ENCODE measurements at regions not wholly inside any gene's neighbourhood (a gene's known extent, or its start where the extent isn't known, plus 50 kb on each side); places are given as distances from the start of the nearest gene placed in this dataset.

DNA sequence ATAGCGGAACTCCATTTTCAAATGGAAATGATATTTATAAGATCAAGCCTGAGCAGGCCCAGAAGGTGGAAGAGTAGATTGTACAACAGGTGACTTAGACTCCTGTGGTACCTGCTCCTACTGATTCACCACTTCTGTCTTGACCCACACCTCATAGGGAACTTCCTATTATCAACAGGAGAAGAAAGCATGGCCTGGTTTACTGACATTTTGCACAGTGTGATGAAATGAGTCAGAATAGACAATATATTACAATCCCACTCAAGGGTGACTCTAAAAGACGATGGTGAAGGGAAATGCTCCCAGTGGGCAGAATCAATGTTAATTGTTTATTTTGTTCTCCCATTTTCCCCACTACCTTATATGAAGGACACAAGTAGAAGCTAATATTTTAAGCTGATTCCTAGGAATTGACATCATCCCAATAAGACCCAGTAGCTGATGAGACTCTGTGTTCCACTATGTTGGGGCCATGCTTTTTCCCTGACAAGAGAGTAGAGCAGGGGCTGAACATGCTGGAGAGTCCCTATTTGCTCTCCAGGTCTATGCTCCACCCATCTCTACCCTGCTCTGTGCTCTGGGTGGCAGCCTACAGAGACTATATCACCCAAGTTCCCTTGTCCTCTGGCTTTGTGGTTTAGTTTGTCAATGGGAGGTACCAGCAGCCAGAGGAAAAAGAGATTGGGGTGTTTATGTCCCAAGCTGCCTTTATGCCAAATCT, 163.4 kb upstream of the FSTL4 start:
- no peak for DNase-seq (ENCODE audit: low read depth in 2 of 2)

DNA sequence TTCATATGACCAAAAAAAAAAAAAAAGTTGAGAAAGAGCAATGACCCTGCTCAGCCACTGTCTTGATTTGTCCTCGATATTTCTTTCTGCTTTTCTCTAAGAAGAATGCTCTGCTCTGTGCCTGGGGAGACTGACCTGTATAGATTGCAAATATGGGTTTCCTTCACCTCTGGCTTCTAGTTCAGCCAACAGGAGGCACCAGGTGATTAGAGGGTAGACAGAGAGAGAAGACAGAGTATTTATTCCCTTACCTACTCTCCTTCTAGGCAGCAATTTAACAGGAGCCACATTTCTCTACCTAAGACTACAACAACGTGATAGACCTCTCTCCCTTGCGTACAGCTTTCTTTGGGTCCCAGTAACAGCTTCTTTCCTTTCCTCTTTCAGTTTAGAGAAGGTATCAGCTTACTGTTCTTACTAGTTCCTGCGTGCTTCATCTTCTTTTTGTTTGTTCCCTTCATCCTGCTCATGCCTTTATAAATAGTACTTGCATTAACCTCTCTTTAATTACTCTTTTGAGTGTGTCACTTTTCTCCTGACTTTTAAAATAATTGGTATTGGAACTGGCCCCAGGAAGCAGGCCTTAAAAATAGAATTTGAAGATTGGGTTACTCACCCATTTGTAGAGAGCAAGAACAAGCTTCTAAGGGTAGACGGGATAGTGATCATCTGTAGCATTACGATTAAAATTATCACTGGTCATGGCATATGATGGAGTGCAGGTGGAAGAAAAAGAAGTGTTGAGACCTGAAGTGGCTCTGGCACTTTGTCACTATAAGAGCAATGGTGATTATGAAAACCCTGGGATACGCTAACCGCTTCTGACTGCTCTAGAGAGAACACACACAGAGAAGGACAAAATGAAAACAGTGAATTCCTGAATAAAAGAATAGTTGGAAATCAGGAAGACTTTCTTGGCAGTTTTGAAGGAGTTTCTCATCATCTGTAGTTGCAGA, 161.2 kb upstream of the FSTL4 start:
- no peak for DNase-seq (ENCODE audit: low read depth in 2 of 2)

DNA sequence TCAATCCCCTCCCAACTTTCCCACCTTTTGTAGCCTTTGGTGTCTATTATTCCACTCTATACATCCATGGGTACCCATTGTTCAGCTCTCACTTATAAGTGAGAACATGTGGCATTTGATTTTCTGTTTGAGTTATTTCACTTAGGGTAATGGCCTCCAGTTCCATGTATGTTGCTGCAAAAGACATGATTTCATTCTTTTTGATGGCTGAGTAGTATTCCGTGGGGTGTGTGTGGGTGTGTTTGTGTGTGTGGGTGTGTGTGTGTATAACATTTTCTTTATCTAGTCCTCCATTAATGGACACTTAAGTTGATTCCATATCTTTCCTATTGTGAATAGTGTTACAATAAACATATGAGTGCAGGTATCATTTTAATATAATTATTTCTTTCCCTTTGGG, 157.5 kb upstream of the FSTL4 start:
- DNase-seq (ENCODE audit: low read depth in 2 of 2) = no peak

DNA sequence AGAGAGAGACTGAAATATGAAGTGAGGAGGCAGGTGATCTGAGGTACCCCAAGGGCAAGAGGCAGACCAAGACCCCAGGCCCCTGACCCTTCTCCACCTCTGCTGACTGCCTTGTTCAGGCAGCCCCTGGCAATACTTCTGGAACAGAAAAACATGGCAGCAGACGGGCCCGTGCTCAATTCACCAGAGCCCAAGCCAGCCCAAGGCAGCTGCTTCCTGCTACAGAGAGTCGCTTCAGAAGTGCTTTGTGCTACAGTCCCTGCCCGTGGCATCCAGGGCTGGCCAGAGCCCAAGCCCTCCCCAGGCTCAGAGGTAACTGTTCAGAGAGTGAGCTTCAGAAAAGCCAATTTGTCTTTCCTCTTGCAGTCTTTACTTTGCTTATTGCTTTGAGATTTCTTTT, 151.4 kb upstream of the FSTL4 start:
- DNase-seq (ENCODE audit: low read depth in 2 of 2) = no peak

DNA sequence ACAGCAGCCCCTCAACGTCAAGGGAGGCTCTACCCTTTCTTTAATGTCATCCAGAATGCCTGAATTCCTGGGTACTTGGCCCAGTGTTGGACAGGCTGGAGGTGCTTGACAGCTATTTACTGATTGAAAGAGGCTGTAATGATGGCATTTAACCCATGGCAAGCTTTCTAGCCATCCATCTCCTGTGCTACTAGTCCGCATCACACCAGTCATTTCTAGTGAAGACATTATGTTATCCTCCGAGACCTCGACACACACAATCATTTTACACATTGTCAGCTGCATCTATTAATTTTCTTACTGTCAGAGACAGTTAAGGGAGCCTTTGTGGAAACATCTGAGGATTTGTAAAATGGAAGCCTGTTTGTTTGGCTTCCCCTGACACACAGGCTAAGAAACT, 149.3 kb upstream of the FSTL4 start:
- DNase-seq (ENCODE audit: low read depth in 2 of 2) = no peak

DNA sequence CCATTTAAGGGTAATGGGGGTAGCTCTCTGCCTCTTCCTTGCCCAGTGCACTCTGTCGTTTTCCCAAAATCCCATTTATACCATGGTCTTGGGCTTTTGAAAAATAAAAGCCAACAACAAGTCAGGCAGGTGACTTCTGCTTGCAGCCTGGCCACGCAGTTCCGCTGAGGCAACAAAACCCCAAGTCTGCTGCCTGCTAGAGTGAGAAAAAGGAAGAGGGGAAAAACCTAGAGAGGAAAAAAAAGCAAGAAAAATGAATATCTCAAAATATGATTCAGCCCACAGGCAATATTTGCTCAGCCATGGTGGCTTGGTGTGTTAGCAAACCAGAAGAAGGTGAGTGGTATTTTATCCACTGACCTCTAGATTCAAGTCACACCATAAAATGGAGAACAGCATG, 148.2 kb upstream of the FSTL4 start:
- DNase-seq (ENCODE audit: low read depth in 2 of 2) = no peak

DNA sequence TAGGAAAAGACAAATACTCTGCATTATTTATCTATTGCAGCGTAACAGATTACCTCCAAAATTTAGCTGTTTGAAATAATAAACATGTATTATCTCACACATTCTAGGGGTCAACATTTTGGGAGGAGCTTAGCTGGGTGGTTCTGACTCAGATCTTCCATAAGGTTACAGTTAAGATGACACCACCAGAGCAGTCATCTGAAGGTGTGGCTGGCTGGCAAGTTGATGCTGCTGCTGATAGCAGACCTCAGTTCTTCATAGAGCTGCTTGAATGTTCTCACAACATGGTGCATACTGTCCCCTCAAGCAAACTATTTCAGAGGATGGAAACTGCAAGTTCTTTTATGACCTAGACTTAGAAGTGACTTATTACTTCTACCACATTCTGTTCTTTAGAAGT, 146.3 kb upstream of the FSTL4 start:
- DNase-seq (ENCODE audit: low read depth in 2 of 2) = no peak

DNA sequence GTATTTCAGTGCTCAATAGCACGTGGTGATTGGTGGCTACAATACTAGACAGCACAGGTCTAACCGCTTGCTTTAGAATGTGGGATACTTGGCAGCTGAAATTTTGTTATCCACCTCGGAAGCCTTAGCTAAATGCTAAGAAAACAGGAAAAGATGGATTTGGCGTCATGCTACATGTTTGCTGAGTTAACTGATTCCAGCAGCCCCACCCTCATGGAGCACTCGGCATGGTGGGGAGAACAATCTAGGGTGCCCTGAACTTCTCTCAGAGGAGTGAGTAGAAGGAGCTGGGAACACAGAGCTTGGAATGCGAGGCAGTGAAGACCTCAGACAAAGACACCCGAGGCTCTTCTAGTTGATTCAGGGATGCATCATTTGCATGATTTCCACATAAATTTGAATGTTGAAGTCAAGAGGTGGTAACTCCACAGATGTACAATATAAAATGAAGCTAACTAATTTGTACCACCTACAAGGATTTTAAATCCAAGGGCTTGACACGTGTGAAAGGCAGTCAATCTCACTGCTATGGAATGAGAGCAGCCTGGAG, 145.1 kb upstream of the FSTL4 start:
- no peak for DNase-seq (ENCODE audit: low read depth in 2 of 2)

DNA sequence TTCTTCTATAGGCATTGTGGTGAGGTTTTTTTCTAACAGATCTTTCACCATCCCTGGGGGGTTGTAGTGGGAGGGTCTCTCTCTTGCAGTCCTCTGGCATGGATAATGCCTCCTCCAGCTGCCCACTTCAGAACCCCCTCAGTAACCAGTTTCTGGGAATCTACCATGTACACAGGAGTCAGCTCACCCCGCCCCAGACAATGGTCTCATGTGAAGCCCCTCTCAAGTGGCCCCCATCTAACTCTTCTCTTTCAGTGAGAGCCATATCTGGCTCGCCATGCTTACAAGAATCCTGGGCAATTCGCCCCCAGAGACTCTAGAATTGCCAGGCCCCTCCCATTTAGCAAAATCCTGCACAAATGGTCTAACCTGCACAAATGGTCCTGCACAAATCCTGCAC, 144.4 kb upstream of the FSTL4 start:
- DNase-seq (ENCODE audit: low read depth in 2 of 2) = no peak

DNA sequence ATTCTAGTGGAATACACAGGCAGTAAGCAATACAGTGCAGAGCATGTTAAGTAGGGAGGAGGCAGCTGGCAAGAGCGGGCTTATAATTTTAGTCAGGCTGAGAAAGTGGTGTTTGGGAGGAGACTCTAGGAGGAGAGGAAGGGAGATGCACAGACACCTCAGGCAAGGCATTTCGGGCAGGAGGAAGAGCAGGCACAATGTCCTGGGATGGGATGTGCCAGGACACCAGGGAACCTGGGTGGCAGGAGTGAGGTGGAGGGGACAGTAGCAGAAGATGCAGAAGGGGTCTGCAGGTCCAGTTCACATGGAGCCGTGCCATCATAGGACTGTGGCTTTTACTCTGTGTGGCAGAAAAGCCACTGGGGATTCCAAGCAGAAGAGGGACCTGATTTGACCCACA, 143.7 kb upstream of the FSTL4 start:
- no peak for DNase-seq (ENCODE audit: low read depth in 2 of 2)

DNA sequence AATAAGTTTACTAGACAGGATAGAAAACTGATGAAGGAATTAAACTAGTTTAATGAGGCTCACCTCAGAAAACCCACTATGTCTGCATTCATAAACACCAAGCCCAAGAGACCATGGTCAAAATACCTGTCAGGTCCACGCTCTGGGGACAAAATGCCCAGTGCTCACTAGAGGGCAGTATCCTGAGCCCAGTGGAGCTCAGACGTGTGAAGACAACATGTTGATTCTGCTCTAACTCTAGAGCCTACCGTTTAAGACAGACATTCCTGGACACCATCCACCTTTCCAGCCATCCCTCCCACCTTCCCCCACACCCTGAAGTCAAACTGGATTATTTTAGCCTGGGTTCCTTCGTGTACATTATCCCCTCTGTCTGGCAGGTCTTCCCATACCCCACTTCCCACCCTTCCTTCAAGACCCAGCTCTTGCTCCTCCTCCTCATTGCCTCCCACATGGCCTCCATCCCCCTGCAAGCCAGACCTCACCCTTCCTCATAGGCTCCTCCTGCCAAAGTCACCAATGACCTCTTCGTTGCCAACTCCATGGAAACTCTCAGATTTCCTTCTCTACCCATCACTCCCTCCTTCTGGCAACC, 142.3 kb upstream of the FSTL4 start:
- no peak for DNase-seq (ENCODE audit: low read depth in 2 of 2)

DNA sequence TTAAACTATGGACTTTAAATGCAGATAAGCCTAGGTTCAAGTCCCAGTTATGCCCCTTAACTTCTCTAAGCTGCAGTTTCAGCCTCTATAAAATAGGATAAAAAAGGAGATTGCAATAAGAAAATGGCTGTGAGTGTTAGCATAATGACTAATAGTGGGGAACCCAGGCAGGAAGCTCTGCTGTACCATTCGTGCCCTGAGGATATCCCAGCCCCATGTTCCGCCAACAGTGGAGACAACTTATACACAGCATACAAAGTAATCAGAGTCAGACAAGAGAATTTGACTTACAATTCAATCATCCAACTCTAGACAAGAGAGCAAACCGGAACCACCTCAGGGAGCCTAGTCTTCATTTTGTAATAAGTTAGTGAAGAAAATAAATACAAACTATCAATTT, 141.5 kb upstream of the FSTL4 start:
- DNase-seq (ENCODE audit: low read depth in 2 of 2) = no peak

DNA sequence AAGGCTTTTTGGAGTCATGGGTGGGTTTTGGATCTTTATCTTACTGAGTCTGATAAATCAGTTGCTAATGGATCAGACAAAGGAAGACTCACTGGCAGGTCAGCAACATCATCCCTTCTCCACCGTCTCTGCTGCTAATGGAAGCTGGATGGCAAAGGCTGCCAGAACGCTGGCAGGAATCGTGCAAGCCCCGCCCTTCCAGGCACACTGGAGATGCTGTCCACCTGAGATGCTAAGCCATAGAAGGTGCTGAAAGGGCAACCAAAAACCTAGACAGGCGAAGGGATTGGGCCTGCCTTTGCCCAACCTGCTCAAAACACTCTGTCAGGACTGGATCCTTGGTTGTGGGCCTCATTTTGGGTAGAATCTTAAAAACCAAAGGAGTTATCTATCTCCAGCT, 139.5 kb upstream of the FSTL4 start:
- no peak for DNase-seq (ENCODE audit: low read depth in 2 of 2)

DNA sequence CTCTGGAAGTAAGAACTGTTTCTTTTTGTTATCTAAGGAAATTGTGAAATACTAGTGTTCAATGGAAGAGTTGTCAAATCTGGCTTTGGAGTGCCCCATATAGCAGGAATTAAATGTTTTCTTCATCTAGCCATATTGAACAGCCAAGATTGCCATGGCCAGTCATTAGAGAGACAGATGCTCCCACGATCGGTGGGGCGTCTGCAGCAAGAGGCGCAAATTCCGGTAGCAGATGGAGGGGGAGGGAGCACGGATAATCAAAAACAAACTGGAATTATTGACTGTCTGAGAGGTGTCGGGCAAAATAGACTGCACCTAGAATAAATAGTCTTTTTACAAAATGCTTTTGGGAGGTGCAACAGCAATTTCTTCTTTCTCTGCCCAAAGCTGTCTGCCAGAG, 139.1 kb upstream of the FSTL4 start:
- no peak for DNase-seq (ENCODE audit: low read depth in 2 of 2)

DNA sequence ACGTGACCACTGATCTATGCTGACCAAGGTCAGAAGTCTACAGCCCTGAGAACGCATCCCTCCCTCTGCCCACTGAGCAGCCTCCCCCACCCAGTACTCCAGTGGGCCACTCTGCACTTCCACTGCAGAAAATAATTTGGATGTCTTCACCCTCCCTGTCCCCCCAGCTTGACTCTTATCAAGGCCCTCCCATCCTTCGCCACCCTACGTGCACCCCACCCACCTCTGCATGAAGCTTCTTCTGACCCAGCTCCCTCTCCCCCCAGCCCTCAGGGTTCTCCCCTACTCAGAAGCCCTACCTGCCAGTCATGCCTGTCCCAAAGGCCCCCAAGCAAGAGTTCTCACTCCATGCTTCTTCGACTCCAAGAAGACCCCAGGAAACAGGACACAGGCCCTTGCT, 138.5 kb upstream of the FSTL4 start:
- no peak for DNase-seq (ENCODE audit: low read depth in 2 of 2)

DNA sequence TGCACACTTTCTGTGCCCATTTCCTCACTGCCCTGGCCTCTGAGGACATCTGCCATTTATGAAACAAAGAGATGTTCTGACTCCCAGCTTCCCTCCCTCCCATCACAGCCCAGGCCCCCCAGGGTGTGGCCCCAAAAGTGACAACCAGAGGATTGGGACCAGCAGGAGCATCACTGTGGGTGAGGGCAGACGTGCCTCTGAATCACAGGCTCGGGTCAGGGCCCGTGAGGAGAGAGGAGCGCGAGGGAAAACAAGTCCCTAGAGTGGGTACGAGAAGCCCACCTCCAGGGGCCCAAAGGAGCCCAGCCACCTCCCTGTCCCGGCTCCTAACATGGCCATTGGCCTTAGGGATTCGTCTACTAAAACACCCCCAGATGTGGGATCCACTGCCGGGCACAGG, 138.0 kb upstream of the FSTL4 start:
- DNase-seq (ENCODE audit: low read depth in 2 of 2) = no peak

DNA sequence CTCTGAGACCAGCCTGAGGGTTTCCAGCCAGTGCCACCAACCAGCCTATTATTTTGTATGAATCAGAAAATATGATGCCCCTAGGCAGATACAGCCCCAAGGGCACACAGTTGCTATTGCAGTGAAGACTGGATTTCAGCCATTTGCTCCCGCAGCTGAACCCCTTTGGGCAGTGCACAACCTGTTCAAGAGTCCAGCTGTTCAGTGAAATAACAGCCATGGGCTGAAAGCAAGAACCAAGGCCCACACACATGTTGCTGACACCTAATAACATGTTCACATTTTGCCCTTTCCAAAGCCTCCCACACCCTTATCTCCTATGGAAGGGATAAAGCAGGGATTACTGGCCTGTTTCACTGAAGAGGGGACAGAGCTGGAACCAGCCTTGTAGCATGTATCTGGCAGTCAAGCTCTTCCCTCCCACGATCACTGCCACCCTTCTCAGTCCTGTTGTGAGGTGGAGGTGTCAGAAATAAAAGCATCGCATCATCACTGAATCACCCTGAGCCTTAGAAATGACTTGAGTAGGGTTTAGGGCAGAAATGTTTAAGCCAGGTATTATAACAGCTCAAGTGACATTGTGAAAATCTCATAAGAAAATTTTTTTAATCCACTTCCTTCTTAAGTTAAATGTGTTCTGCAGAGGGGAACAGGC, 137.1 kb upstream of the FSTL4 start:
- no peak for DNase-seq (ENCODE audit: low read depth in 2 of 2)

DNA sequence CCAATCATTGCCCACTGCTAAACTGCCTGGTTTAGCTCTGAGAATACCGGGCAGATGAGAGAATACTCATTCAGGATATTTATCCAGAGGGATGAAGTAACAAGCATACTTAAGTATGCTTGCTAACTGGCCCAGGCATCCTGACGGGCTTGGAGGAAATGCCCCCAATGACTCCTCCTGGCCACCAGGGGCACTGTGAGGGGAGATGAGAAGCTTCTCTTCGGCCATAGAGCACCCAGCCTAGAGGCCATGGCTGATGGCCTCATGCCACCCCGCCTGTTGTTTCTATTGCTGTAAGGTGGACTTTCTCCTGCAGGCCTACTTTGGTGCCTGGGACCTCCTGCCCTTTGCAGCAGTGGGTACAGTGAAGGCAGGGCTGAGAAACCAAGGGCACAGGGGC, 134.5 kb upstream of the FSTL4 start:
- DNase-seq (ENCODE audit: low read depth in 2 of 2) = no peak

DNA sequence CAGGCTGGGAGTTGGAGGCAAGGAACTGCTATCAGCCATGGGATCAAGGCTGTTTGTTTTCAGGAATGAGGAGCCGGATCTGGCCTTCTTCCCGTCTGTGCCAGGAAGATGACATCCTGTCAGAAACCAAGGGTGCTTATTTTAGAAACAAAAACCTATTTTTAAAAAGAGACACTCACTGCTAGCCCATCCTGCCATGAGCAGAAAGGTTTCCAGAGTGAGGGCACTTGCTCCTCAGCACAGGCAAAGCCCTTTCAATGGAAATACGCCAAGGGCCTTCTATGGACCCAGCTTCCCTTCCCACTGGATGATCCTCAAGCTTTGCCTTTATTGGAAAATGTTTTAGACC, 132.6 kb upstream of the FSTL4 start:
- no peak for DNase-seq (ENCODE audit: low read depth in 2 of 2)

DNA sequence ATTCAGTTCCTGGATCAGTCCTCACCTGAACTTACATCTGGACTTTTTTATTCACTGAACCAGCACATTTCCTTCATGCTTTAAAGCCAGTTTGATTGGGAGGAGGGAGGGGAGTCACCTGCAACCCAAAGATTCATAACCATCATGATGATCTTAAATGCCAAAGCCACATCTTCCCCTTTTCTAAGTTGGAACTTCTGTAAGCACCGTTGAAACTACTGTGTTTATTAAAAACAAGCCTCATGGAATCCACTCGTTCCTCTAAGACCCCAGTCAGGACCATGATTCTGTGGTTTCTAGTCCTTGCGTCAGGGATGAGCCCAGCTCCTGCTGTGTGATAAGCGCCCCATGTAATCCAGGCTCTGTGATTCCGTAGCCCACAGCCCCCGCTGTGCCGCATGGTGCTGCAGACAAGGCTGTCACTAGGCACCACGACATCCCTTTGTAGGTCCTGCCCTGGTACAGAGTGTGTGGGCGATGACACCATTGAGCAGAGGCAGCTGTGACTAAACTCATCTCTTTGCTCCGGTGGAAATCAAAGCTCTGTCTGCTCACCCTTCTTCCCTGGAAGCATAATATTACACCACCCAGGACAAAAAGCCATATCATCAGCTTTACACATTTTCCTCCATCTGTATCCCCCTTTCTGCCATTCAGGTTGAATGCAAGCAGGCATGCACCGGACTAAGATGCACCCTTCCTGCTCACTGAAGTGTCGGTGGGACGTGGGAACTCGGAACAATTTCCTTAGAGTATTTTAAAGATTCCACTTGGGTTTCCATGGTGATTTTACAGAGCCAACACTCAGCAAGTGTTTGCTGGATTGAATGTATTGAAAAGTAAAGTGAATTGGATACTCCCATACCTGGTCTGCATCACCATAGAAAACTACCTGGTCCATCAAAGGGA, 132.0 kb upstream of the FSTL4 start:
- DNase-seq (ENCODE audit: low read depth in 2 of 2) = no peak

DNA sequence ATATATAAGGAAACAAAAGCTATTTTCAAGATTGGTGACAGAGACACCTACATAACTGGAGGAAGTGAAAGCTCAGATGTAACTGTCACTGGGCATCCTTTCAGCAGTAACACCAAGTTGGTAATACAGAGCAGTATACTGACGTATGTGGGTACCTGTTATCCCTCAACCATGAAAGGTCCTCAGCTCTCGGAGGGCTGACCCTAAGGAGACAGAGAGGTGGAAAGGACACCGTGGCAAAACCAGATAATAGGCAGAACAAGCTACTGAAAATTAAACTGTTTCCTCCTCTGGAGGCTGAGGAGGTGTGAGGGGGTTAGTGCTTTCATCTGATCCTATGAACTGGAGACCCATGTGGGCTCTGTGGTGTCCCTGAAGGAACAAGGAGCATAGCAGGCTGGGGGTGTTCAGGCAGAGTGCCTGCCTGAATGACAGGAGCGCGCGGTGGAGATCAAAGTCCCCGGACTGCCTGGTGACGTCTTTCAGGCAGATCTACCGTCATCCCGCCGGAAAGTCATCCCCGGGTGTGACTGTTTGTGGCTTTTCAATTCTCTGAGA, 130.2 kb upstream of the FSTL4 start:
- no peak for DNase-seq (ENCODE audit: low read depth in 2 of 2)

Data from fibroblast of skin of left biceps (primary cell).